Endothelial cell of umbilical vein (primary cell): ENCODE measurements at regions not wholly inside any gene's neighbourhood (a gene's known extent, or its start where the extent isn't known, plus 50 kb on each side); places are given as distances from the start of the nearest gene placed in this dataset.

Experiments
- BruUV-seq: library from RNA; stranded (reverse); fragments of 400-500 nt; replicated peaks from 2 replicates; lab custom pipeline; 2021; lab: Mats Ljungman, UMichigan
- CTCF ChIA-PET: fragments of 300-600, 350-600 bp; sonication (Branson Sonifier 250); formaldehyde crosslinking; loops from one replicate; lab custom pipeline; 2021; ENCODE audit warnings: antibody characterized with exemption, inconsistent platforms; lab: Charles Lee
- POLR2A ChIA-PET: fragments of 300-600, 350-600 bp; sonication (Branson Sonifier 250); formaldehyde crosslinking; loops from one replicate; lab custom pipeline; 2021; ENCODE audit warnings: antibody characterized with exemption, inconsistent platforms; lab: Charles Lee
- DNase-seq: peaks from one replicate; pipeline ENCODE4 v3.0.0-alpha.2; 2011; ENCODE audit warnings: low read depth, low spot score
- FAIRE-seq: peaks from 2 replicates; lab custom pipeline; 2011; peaks lifted over from hg19 to GRCh38; lab: Jason Lieb, UNC
- H2AFZ ChIP-seq: 2 replicates; pipeline ENCODE4 v1.6.0; 2012; ENCODE audit warnings: low read depth, low read length, control low read depth, inconsistent platforms
- H3K27ac ChIP-seq: 2 replicates; pipeline ENCODE4 v1.5.1; 2011; ENCODE audit warnings: low read depth, mild to moderate bottlenecking, control low read depth, low read length, moderate library complexity; ENCODE audit not compliant: insufficient read depth
- H3K27me3 ChIP-seq, 2 experiments: 2 replicates each; pipeline versions ENCODE4 v1.6.0 to v1.6.1; 2011; ENCODE audit warnings: low read length in 2 of 2, mixed read lengths in 1 of 2; ENCODE audit not compliant: control insufficient read depth in 2 of 2, insufficient read depth in 2 of 2
- H3K36me3 ChIP-seq, 2 experiments: 2 replicates in 1 of 2; 3 replicates in 1 of 2; pipeline ENCODE4 v1.5.1; 2011; ENCODE audit warnings: low read length in 2 of 2, mild to moderate bottlenecking in 1 of 2, moderate library complexity in 1 of 2; ENCODE audit not compliant: control insufficient read depth in 2 of 2, insufficient read depth in 2 of 2; ENCODE audit errors: extremely low read depth in 1 of 2
- H3K4me1 ChIP-seq: 3 replicates; pipeline ENCODE4 v1.5.1; 2011; ENCODE audit warnings: mild to moderate bottlenecking, low read length; ENCODE audit not compliant: control insufficient read depth, insufficient read depth; ENCODE audit errors: extremely low read depth
- H3K4me2 ChIP-seq: 2 replicates; pipeline ENCODE4 v1.6.1; 2011; ENCODE audit warnings: low read length, control low read depth, mixed read lengths; ENCODE audit not compliant: insufficient read depth
- H3K4me3 ChIP-seq, 3 experiments: fragments of 200-600 bp in 1 of 3; sonication (generic), shearing (Covaris generic) in 1 of 3; replicated peaks in 1 of 3; 2 replicates each; pipeline ENCODE4 v1.5.1; 2011 to 2016; ENCODE audit warnings: control low read depth in 3 of 3, low read length in 3 of 3, mild to moderate bottlenecking in 2 of 3, inconsistent platforms in 1 of 3, low read depth in 1 of 3, moderate library complexity in 1 of 3; ENCODE audit not compliant: insufficient read depth in 1 of 3
- H3K79me2 ChIP-seq: 2 replicates; pipeline ENCODE4 v1.6.0; 2012; ENCODE audit warnings: low read length, inconsistent platforms; ENCODE audit not compliant: control insufficient read depth, insufficient read depth
- H3K9ac ChIP-seq: replicated peaks from 2 replicates; pipeline ENCODE3; 2011; ENCODE audit warnings: low read length, control low read depth; ENCODE audit not compliant: insufficient read depth; ENCODE audit errors: extremely low read depth
- H3K9me1 ChIP-seq: replicated peaks from 3 replicates; pipeline ENCODE4 v1.6.0; 2011; ENCODE audit warnings: mild to moderate bottlenecking, low read length; ENCODE audit not compliant: control insufficient read depth, insufficient read depth; ENCODE audit errors: extremely low read depth
- H3K9me3 ChIP-seq: replicated peaks from 2 replicates; pipeline ENCODE4 v1.5.1; 2012; ENCODE audit warnings: low read length, inconsistent platforms; ENCODE audit not compliant: control insufficient read depth, insufficient read depth
- H4K20me1 ChIP-seq: replicated peaks from 2 replicates; pipeline ENCODE3; 2011; ENCODE audit warnings: mild to moderate bottlenecking, low read length; ENCODE audit not compliant: control insufficient read depth, insufficient read depth; ENCODE audit errors: extremely low read depth
- CTCF ChIP-seq, 2 donors: IDR thresholded peaks; 1 replicate in 1 of 2; 2 replicates in 1 of 2; pipeline ENCODE4 v1.5.1; 2011; ENCODE audit warnings: low read length in 2 of 2, mild to moderate bottlenecking in 2 of 2, moderate library complexity in 2 of 2, control low read depth in 1 of 2, inconsistent platforms in 1 of 2, low read depth in 1 of 2; ENCODE audit not compliant: insufficient read depth in 1 of 2; ENCODE audit errors: extremely low read depth in 1 of 2
- EZH2 ChIP-seq: IDR thresholded peaks from 2 replicates; pipeline ENCODE4 v1.6.1; 2012; ENCODE audit warnings: borderline replicate concordance, low read depth, mild to moderate bottlenecking, moderate library complexity, low read length, inconsistent platforms; ENCODE audit not compliant: severe bottlenecking
- FOS ChIP-seq: IDR thresholded peaks from 2 replicates; pipeline ENCODE4 v1.6.1; 2011; ENCODE audit warnings: mild to moderate bottlenecking, low read length, moderate library complexity, borderline replicate concordance; ENCODE audit not compliant: insufficient read depth
- GATA2 ChIP-seq: IDR thresholded peaks from 2 replicates; pipeline ENCODE4 v1.7.0; 2011; ENCODE audit warnings: low read depth, mild to moderate bottlenecking, moderate library complexity, mixed read lengths, low read length; ENCODE audit not compliant: insufficient read length, insufficient read depth
- JUN ChIP-seq: IDR thresholded peaks from 2 replicates; pipeline ENCODE4 v1.6.1; 2011; ENCODE audit warnings: borderline replicate concordance, low read depth; ENCODE audit not compliant: insufficient read length, insufficient read depth
- MYC ChIP-seq: IDR thresholded peaks from one replicate; pipeline ENCODE4 v1.6.1; 2011; ENCODE audit warnings: mild to moderate bottlenecking, low read depth, low read length
- POLR2A ChIP-seq: IDR thresholded peaks from 2 replicates; pipeline ENCODE4 v1.6.1; 2012; ENCODE audit warnings: low read depth, mild to moderate bottlenecking, control low read depth, low read length
- POLR2AphosphoS5 ChIP-seq: IDR thresholded peaks from 2 replicates; pipeline ENCODE4 v1.6.1; 2012; ENCODE audit warnings: low read depth, mild to moderate bottlenecking, control low read depth, low read length, moderate library complexity; ENCODE audit not compliant: insufficient read depth
- dilution Hi-C: fragments of 300-500 bp; cut with MboI; formaldehyde crosslinking; loops from one replicate; pipeline ENCODE4 v1.15.0; 2019; ENCODE audit warnings: low sequenced_read_pairs; ENCODE audit not compliant: extremely low pct_ligation_motif_present
- intact Hi-C: fragments of 100-400 bp; cut with micrococcal nuclease; formaldehyde crosslinking; loops from one replicate; pipeline ENCODE4 v1.10.0; 2022
- TF ChIP-seq, protein P1 (sequence below): IDR thresholded peaks from 2 replicates; pipeline ENCODE4 v1.6.1; 2011; ENCODE audit not compliant: insufficient read depth, insufficient read length

- no peaks in the 10 kb centered on the region for H3K79me2 ChIP-seq
- H4K20me1 ChIP-seq, result no peaks in the 10 kb centered on the region
- TF ChIP-seq, protein P1, sequence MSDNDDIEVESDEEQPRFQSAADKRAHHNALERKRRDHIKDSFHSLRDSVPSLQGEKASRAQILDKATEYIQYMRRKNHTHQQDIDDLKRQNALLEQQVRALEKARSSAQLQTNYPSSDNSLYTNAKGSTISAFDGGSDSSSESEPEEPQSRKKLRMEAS, result no peak
- TF ChIP-seq POLR2A, result no peak
- no peak for TF ChIP-seq GATA2
- TF ChIP-seq MYC, result no peak
- TF ChIP-seq JUN, result no peak
- no peak for TF ChIP-seq POLR2AphosphoS5
- no peak for TF ChIP-seq EZH2
- TF ChIP-seq FOS, result no peak
- no peak for TF ChIP-seq CTCF (IDR thresholded peaks at IDR 0.05; ENCODE audit: extremely low read depth in 1 of 2, insufficient read depth in 1 of 2, low read depth in 1 of 2, low read length in 2 of 2)
- H3K9me3 ChIP-seq, result no peaks in the 10 kb centered on the region
- no TSS peak for BruUV-seq
- H2AFZ ChIP-seq, result no peak overlapping the region
- FAIRE-seq (no peak), DNase-seq (no peak)
- no peaks in the 10 kb centered on the region for H3K9me1 ChIP-seq
- no peak overlapping the region for H3K4me3 ChIP-seq
- dilution Hi-C loops, result no loop called here
- no peaks in the 10 kb centered on the region for H3K36me3 ChIP-seq
- intact Hi-C loops, result no loop called here
- no peak overlapping the region for H3K9ac ChIP-seq
- H3K4me1 ChIP-seq, result no peaks in the 10 kb centered on the region
- H3K27me3 ChIP-seq, result no peaks in the 10 kb centered on the region
- ChIA-PET CTCF (no interaction called here), POLR2A (no interaction called here)
- no peak overlapping the region for H3K27ac ChIP-seq
- no peak overlapping the region for H3K4me2 ChIP-seq
Observed at GRCh38 chr1:112043901-112044300, 54.4 kb upstream of the KCND3 start.
